GM19467 (cell line): ENCODE measurements at regions not wholly inside any gene's neighbourhood (a gene's known extent, or its start where the extent isn't known, plus 50 kb on each side); places are given as distances from the start of the nearest gene placed in this dataset.

ENCODE experiments used
- ATAC-seq: cut with Tn5 transposase; IDR thresholded peaks from one replicate; pipeline ENCODE4 v1.9.1; 2021; ENCODE audit warnings: mild to moderate bottlenecking, moderate library complexity; ENCODE audit not compliant: unreplicated experiment

DNA sequence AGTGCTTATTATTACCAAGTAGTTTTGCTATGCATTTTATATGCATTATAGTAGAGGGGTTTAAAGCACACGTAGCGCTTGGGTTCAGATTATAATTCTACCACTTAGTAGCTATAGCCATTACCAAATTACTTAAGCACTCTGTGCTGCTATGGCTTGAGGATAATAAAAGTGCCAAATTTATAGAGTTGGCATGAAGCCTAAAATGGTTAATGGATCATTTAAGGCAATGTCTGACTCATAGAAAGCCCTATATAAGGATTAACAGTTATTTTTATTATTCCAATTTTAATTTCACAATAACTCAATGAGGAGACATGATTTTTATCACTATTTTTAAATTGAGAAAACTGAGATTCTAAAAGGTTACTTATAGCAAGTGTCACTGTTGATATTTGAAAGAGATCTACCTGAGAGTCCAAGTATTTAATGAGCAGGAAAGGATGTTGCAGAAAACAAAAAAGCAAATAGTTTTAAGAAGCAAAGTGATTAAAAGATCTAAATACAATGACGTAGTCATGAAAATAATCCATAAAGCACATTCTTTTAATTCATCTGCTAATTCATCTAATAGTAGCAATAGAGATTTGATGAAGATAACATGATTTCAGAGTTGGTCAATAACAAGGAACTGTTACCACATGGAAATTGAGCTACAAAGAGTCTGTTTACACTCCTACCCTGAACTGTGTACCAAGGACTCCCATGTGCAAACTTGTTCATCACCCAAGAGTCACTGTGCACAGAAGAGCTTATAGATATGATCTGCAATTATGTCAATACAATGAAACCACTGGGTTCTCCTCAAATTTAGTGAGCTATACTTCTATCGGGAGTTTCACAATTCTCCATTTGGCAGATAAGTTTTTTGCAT is 78.8 kb upstream of the DTNA start:
- ATAC-seq: no peak

DNA sequence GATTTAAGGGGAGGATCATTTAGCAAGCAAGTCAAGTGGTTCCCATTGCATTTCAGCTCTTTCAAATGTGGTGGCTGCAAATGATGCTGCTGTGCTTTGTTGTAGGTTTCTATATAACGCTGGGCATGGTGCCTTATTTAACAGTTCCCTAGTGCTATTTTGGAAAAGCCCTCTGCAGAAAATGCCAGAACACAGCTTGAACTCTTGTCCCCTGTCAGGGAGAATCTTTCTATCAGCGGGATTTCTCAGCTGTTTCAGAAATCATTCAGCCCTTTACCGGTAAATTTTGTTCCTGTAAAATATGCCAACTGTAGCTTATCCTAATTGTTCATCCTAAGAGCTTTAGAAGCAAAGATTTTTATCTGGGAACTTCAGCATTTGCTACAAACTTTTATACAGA is 77.8 kb upstream of the DTNA start:
- ATAC-seq: no peak

DNA sequence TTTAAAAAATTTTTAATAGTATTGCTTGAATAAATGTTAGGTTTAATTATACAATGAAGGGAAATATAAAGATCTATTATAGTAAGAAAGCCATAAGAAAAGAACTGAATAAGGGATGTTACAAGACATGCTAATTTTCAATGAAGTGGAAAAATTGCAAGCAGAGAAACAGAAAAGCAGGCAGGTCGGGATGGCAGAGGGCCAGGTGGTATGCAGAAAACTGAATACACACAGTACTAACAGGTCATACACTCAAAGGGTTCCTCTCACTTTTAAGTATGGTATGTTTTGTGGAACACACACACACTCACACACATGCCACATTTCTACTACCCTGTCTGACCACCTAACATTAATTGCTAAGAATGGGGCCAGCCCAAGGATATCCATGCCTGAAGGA is 76.7 kb upstream of the DTNA start:
- no peak for ATAC-seq

DNA sequence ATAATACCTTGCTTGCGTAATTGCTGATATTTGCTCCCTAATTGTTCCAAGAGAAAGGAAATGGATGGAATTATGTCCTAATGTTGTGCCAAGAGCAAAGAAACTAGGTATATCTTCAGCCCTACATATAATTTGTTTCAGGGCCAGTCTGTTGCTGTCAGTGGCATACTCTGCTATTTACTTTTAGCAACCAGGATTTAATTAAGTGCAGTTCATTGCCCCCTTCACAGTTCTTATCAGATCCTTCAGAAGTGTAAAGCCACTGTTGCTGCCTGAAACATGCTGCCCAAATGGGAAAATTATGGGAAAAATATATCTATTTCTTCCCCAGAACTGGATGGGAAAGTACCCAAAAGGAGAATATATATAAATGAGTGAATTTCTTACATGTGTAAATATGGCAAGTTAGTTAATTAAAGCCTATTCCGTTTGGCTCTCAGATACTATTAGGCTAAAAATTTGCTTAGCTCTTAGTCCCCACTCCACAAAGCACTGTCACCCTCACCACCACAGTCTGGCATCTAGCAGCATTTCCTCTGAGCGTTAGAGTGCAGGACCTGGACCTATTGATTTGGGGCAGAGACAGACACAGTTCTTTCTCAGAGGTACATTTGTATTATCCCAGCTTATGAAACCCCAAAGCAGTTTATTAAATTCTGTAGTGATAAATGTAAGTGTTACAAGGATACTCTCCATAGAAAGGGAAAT is 72.8 kb upstream of the DTNA start:
- no peak for ATAC-seq

DNA sequence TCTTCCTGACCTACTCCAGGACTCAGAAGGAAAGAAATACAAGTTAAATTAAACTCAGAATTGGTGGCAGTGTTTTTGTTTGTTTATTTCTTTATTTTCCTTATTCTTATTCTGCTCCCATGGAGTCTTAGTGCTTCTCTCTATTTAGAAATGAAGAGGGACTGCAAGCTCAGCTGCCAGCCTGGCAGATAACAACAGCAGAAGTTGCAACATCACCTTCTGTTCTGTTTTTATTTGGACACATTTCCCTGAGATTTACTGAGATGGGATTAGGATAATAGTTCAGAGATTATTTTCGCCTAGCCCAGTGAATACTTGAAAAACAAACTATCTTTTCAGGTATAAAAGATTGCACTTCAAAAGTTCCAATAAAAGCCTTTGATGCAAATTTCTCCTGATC is 70.4 kb upstream of the DTNA start:
- no peak for ATAC-seq

DNA sequence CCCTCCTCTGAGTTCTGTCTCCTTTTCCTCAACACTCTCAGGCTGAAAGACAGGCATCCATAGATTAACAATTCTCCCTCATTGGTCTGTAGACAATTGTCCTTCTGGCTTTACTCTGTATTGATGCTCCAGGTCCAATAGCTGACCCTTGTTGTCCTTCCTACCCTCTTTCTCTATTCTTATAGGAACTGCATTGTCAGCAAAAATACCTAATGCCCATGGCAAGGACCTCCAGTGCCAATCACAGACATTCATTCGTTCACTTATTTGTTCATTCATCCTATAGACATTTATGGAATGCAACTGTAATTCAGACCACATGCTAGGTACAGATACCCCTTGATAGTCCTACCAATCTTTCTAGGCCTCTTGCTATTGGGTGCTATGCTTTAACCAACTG is 69.8 kb upstream of the DTNA start:
- ATAC-seq: no peak

DNA sequence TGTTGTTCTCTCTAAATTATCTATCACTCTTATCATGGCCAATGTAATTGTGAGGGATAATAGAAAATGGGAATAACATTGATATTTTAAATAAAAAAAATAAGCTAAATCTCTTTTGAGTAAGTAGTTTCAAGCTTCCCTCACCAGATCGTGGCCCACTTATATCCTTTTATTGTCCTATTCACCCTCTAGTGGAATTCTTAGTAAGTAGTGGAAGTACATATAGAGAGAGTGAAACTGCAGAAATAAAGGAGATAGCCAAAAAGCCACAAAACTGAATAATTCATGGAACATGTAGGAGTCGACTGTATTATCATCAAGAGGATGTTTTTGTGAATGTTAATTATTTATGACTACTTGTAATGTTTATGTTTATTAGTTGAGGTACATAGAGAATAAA is 66.1 kb upstream of the DTNA start:
- ATAC-seq: no peak

DNA sequence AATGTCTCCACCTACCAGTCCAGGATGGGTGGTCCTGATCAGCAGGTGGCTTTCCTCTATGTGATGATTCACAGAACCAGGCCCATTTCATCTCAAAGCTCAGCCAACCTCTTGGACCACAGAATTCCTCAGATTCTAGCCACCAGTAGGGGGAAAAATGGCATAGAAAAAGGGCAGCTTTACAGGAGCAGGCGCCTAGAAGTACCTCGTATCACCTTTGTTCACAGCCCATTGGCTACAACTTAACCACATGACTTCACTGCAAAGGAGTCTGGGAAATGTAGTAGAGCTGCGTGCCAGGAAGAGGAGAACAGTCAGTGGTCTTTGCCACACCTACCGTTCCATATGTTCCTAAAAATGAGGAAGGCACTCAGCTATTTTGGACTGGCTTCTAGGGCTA is 62.8 kb upstream of the DTNA start:
- no peak for ATAC-seq

DNA sequence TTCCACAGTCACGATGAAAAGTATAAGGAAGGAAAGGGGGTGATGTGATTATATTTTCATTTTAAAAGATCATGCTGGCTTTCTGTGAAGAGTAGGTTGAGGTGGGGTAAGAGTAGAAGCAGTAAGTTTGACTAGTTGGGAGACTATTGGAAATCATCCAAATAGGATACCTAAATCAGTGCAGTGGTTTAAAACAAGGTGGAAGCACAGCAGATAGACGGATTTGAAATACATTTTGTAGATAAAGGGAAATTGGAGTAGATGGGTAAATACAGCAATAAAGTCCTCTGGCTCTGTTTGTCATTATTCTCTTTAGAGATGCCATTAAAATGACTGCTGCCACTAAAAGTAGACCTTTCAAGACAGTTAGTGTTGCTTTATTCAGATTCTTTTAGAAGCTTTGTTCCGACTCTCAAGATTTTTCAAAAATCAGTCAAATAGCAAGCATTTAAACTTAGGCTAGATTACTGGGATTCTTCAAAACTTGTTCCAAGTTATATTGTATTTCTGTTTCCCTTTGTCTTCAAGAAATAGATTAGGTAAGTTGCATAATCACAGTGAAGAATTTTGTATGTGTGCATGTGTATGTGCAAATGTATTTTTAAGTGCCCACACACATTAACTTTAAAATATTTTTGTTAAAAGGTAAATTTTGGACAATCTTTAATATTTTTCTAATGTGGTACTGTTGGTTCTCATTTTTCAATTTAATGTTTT is 61.7 kb upstream of the DTNA start:
- ATAC-seq: no peak

DNA sequence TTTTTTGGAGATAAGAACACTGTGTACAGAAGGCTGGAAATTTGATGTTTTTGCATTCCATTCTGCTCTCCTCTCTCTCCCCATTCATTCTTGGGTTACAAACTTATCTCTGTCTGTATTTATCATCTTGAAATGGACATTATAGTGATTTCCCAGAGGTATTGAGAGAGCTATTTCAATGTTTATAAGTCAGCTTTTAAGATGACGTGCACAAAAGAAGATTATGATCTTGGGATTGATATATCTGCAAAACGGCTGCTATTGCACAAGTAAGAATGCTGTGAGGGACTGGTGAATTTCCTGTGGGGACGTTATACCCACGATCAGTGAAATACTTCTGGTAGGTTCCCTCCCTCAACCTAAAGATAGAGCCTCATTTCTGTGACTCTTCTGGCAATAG is 61.0 kb upstream of the DTNA start:
- ATAC-seq: no peak

DNA sequence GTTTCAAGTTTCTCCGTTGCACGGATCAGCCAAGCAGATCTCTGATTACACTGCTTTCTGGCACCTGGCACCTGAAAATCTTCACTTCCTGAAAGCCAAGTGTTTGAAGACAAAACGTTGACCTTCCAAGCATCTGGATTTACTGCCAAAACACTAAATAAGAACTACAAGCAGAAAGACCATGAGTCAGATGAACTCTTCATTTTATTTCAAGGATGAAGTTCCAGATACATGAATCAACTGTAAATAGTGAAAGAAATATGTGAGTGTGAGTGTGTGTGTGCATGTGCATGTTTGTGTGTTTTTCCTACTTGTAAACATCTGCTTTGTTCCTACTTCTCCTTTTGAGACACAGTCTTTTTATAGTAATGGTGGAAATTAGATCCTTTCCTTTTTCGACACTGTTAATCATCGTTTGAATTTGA is 60.0 kb upstream of the DTNA start:
- no peak for ATAC-seq

DNA sequence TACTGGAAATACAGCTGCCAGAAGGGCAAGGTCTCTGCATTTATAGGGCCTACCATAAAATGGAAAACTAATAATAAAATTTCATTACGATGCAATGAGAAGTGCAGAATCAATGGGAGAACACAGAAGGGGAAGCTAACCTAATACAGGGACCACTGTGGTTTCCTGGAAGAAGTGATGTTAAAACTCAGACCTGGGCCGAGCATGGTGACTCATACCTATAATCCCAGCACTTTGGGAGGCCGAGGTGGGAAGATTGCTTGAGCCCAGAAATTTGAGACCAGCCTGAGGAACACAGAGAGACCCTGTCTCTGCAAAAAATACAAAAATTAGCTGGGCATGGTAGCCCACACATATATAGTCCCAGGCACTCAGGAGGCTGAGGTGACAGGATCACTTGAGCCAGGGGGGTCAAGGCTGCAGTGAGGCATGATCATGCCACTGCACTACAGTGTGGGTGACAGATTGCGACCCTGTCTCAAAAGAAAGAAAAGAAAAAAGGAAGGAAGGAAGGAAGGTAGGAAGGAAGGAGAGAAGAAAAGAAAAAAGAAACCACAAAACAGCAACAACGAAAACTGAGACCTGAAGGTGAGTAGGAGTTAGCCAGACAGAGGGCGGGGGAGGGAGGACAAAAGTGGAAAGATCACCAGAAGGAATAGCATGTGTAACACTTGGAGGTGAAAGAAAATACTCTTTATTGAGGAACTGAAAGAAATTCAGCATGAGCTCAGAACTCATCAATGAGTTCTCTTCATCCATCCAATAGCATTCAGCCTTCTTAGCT is 58.3 kb upstream of the DTNA start:
- no peak for ATAC-seq

DNA sequence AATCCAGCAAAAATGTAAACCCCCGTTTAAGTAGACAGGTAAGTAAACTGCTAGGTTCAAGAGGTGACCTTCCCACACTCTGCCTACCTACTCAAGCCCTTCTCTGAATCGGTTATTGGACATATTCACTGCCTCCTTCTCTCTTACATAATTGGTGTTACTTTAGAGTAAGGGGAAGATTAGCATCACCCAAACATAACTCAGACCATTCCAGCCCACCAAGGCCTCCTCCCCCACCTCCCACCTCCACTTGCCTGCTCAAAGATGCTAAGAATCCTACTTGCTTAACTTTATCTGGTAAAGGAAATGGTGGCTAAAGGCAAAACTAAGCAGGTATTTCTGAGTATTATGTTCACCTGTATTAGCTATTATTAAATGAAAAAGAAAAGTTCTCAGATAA is 55.0 kb upstream of the DTNA start:
- no peak for ATAC-seq

DNA sequence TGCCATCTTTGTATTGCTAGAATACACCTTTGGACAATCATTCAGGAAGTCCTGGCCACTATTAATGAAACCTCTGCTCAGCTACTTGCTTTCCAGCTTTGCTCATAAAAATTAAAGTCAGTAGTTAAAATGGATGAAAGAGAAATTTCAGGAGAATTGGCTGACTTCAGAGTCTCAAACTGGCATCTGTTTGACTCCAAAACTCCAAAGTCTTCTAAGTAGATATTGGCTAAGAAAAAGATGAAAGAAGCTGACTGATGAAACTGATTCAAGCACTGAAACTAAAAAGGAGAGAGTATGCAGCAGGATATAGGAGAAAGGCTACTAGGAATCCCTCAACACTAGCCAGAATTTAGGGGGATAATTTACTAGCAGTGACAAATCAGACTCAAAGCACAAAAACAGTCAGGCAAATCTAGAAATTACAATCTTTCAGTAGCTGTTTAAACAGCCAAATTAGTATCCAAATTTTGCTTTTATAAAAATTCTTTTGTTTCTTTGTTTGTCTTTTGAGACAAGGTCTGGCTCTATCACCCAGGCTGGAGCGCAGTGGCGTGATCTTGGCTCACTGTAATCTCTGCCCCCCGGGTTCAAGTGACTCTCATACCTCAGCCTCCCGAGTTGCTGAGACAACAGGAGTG is 52.1 kb upstream of the DTNA start:
- no peak for ATAC-seq

DNA sequence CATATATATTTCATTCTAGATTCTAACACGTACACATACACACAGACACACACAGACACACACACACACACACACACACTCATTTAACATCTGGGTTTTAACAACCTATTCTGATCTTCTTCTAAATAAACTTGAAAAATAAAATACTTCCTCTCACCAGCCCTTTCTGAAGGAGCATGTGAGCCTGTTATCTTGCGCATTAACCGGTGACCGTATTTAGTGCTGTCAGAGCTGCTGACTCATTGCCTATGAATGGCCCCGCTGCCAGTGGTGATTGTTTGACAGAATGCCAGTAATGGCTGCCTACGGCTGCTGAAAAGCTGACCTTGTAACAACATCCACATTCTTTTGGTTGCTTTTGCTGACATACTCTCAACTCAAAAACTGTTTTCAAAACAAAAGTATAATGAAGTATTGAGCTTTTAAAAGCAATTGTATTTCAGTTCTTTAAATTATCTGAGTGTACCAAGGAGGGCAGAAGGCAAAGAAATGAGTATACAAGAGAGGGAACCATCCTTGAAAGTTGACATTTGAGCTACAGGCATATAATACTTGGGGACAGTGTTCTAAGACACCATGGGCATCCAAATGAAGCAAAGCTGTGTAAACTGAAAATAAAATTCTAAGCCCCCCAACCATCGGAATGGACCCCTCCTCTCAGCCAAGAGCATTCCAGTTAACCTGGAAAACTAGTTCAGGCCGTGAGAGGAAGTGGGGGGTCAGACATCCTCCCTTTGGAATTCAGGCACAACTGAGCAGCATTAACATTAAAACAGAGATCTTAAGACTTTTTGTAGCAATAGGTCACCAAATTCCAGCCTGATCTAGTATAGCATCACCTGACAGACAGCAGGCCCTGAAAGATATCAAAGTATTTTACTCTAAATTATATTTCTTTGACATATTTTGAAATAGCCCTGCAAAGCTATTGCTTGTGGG is 50.2 kb upstream of the DTNA start:
- ATAC-seq: no peak
